ENCODE measurements at regions not wholly inside any gene's neighbourhood (a gene's known extent, or its start where the extent isn't known, plus 50 kb on each side); places are given as distances from the start of the nearest gene placed in this dataset.

DNA sequence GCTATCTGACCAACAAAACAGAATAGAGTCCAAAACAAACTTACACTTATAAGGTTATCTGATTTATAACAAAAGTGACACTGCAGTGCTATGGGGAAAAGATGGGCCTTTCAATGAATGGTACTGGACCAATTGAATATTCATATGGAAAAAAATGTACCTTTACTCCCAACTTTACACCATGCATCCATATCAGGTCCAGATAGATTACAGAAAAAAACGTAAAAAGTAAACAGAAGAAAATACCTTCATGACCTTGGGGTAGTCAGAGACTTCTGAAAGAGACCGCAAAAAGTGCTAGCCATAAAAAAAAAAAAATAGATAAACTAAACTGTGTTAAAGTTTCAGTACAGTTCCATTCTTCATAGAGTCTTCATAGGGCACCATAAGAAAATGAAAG lies 308.3 kb downstream of the GXYLT1 start (continued):
- TF ChIP-seq ZNF253 (CRISPR knock-in tag; conservative IDR thresholded peaks at IDR 0.05) (no peak), BRD4 (IDR thresholded peaks at IDR 0.05) (no peak)

DNA sequence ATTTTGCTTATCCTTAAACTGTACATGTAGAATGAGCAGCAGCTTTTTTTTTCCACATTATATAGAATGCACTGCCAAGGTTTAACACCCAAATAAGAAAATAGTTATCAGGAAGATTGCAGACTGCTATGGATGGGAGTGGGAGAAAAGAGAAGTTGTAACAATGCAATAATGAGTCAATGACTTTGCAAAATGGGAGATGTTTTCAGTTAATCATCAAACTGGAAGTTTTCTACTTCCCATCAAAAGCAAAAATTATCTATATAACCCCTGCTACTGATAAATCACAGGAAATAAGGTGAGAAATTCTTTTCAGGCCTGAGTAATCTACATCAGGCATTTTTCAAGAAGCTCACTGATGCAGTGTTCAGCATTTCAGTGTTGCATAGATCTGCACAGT lies 309.1 kb downstream of the GXYLT1 start:
- Histone ChIP-seq H2AFZ (ENCODE audit: low read depth, low read length) (no peak overlapping the region), H3K4me2 (ENCODE audit: insufficient read depth, low read length) (no peak overlapping the region), H3K79me2 (ENCODE audit: control insufficient read depth, insufficient read depth, low read length) (no peaks in the 10 kb centered on the region), H3K27ac (ENCODE audit: extremely low read depth, low read depth, low read length) (no peak overlapping the region), H3K9me1 (ENCODE audit: control insufficient read depth, insufficient read depth, low read length) (no peaks in the 10 kb centered on the region), H3K4me1 (replicated peaks in 1 of 2; ENCODE audit: control insufficient read depth in 2 of 2, insufficient read depth in 2 of 2, low read length in 2 of 2) (no peaks in the 10 kb centered on the region), H3K9me3 (replicated peaks; ENCODE audit: control insufficient read depth, insufficient read depth, low read depth, low read length) (no peaks in the 10 kb centered on the region), H3K4me3 (no peak overlapping the region), H3K9ac (ENCODE audit: insufficient read depth in 1 of 2, low read depth in 2 of 2, low read length in 2 of 2) (no peak overlapping the region), H4K20me1 (replicated peaks; ENCODE audit: control insufficient read depth, insufficient read depth, low read length) (no peaks in the 10 kb centered on the region), H3K36me3 (ENCODE audit: control insufficient read depth, insufficient read depth, low read length) (no peaks in the 10 kb centered on the region), H3K27me3 (ENCODE audit: control insufficient read depth in 2 of 2, insufficient read depth in 2 of 2, low read length in 2 of 2) (no peaks in the 10 kb centered on the region)
- ATAC-seq, result no peak
- in situ Hi-C loops (cut with MboI) (no loop called here), intact Hi-C loops (cut with micrococcal nuclease) (no loop called here)
- no peak for TF ChIP-seq IFI16 (CRISPR knock-in tag; IDR thresholded peaks at IDR 0.05)
- TF ChIP-seq ZNF253 (CRISPR knock-in tag; conservative IDR thresholded peaks at IDR 0.05), result no peak
- TF ChIP-seq RFX1 (IDR thresholded peaks at IDR 0.05), result no peak
- no peak for TF ChIP-seq NFE2L1 (tag; IDR thresholded peaks at IDR 0.05; ENCODE audit: borderline replicate concordance, low read depth)
- TF ChIP-seq PTTG1 (tag; IDR thresholded peaks at IDR 0.05; ENCODE audit: low read depth), result no peak
- no peak for FAIRE-seq
- no peak for DNase-seq (ENCODE audit: extremely low read depth in 1 of 4, low spot score in 3 of 4)
- ChIA-PET POLR2A (no interaction called here), CTCF (ENCODE audit: low intra/inter-chr PET ratio) (no interaction called here)
- BruUV-seq (replicated peaks), result no TSS peak

GRCh38 chr12:41819948-41820347 lies 324.7 kb downstream of the GXYLT1 start:
- Histone ChIP-seq H2AFZ (ENCODE audit: low read depth, low read length) (no peak overlapping the region), H3K4me1 (replicated peaks in 1 of 2; ENCODE audit: control insufficient read depth in 2 of 2, insufficient read depth in 2 of 2, low read length in 2 of 2) (no peaks in the 10 kb centered on the region), H3K27ac (ENCODE audit: extremely low read depth, low read depth, low read length) (no peak overlapping the region), H3K4me2 (ENCODE audit: insufficient read depth, low read length) (no peak overlapping the region), H3K9me1 (ENCODE audit: control insufficient read depth, insufficient read depth, low read length) (no peaks in the 10 kb centered on the region), H3K9ac (ENCODE audit: insufficient read depth in 1 of 2, low read depth in 2 of 2, low read length in 2 of 2) (no peak overlapping the region), H3K9me3 (replicated peaks; ENCODE audit: control insufficient read depth, insufficient read depth, low read depth, low read length) (no peaks in the 10 kb centered on the region), H3K36me3 (ENCODE audit: control insufficient read depth, insufficient read depth, low read length) (no peaks in the 10 kb centered on the region), H4K20me1 (replicated peaks; ENCODE audit: control insufficient read depth, insufficient read depth, low read length) (no peaks in the 10 kb centered on the region), H3K4me3 (no peak overlapping the region), H3K27me3 (ENCODE audit: control insufficient read depth in 2 of 2, insufficient read depth in 2 of 2, low read length in 2 of 2) (no peaks in the 10 kb centered on the region), H3K79me2 (ENCODE audit: control insufficient read depth, insufficient read depth, low read length) (no peaks in the 10 kb centered on the region)
- in situ Hi-C loops (cut with MboI) (no loop called here), intact Hi-C loops (cut with micrococcal nuclease) (no loop called here)
- CTCF ChIA-PET (ENCODE audit: low intra/inter-chr PET ratio), result no interaction called here
- 0% methylated on average over 3 of the region's 3 CpGs for WGBS (ENCODE audit: insufficient coverage, low coverage, missing lambda C conversion rate)
- DNase-seq (ENCODE audit: extremely low read depth in 1 of 4, low spot score in 3 of 4) (no peak), FAIRE-seq (no peak), ATAC-seq (no peak)
- TF ChIP-seq PCBP2 (IDR thresholded peaks at IDR 0.05; ENCODE audit: low read depth, low read length, poor library complexity, severe bottlenecking) (peak; percentile 70), PHB2 (IDR thresholded peaks at IDR 0.05; ENCODE audit: low read depth) (no peak)
- BruUV-seq (replicated peaks), result no TSS peak
- POLR2A ChIA-PET, result no interaction called here

Measured in K562 (cell line).